Activated naive CD4-positive, alpha-beta T cell treated with anti-CD3 and anti-CD28 coated beads for 36 hours (primary cell): ENCODE measurements at regions not wholly inside any gene's neighbourhood (a gene's known extent, or its start where the extent isn't known, plus 50 kb on each side); places are given as distances from the start of the nearest gene placed in this dataset.

ENCODE experiments used
- CTCF ChIA-PET: fragments of 350-600 bp; sonication (Branson Sonifier 250); formaldehyde crosslinking; loops from one replicate; lab custom pipeline; 2021; ENCODE audit warnings: antibody characterized with exemption; lab: Charles Lee
- DNase-seq: peaks from one replicate; pipeline ENCODE4 v3.0.0-alpha.2; 2020
- H3K27ac Mint-ChIP-seq: one replicate; pipeline ENCODE4 v1.8.0; 2021; ENCODE audit warnings: mild to moderate bottlenecking, mixed read lengths
- H3K27me3 Mint-ChIP-seq: one replicate; pipeline ENCODE4 v1.8.0; 2021; ENCODE audit warnings: low read depth, mixed read lengths
- H3K36me3 Mint-ChIP-seq: one replicate; pipeline ENCODE4 v1.8.0; 2021; ENCODE audit warnings: low read depth, mixed read lengths
- H3K4me1 Mint-ChIP-seq: one replicate; pipeline ENCODE4 v1.8.0; 2021; ENCODE audit warnings: low read depth, mixed read lengths
- H3K4me3 Mint-ChIP-seq: one replicate; pipeline ENCODE4 v1.8.0; 2021; ENCODE audit warnings: mild to moderate bottlenecking, moderate library complexity, mixed read lengths
- H3K9me3 Mint-ChIP-seq: one replicate; pipeline ENCODE4 v1.8.0; 2021; ENCODE audit warnings: mixed read lengths
- intact Hi-C: fragments of 100-400 bp; cut with micrococcal nuclease; formaldehyde crosslinking; loops from one replicate; pipeline ENCODE4 v1.15.1; 2023

DNA sequence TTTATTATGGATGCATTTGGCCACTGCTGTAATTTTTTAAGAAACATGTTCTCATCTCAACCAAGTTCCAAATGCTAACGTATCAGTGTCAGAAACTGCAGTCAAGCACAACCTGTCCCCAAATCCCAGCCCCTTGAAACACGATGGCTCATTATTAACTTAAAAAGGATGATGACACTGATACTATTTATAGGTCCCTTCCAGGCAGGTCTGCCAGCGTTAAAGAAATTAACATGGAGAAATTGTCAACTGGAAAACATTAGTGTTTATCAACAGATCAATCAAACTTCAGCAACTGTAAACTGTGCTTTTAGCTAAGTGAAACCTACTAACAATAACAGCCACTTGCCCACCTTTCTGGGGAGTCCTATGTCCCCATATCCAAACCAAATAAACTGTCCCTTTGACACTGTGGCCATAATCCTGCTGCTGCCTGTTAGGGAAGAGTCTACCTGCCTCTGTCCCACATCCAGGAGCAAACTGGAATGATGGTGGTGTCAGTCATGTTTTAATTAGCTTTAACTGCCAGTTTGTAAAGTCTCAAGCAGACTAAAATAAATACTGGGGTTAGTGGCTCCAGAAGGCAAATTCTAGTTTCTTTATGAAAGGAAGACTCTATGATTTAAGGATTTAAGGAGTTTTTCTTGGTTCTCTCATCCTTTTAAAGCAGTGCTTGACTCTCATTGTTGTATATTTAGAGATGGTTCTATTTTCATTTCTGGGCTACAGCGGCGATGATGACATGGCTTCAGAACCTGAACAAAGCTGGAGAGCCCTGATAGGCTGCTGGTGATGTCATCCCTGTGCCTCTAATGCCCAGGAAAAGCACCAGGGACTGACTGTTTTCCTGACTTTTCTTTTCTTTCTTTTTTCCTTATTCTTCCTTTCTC is 583.6 kb upstream of the PIK3C3 start:
- Mint-ChIP-seq H3K36me3 (no peaks in the 10 kb centered on the region), H3K4me3 (no peak overlapping the region), H3K27ac (no peak overlapping the region), H3K4me1 (no peaks in the 10 kb centered on the region), H3K27me3 (no peaks in the 10 kb centered on the region), H3K9me3 (peaks cover 2% of the 10 kb centered on the region)
- CTCF ChIA-PET, result no interaction called here
- DNase-seq, result no peak
- intact Hi-C loops, result no loop called here

DNA sequence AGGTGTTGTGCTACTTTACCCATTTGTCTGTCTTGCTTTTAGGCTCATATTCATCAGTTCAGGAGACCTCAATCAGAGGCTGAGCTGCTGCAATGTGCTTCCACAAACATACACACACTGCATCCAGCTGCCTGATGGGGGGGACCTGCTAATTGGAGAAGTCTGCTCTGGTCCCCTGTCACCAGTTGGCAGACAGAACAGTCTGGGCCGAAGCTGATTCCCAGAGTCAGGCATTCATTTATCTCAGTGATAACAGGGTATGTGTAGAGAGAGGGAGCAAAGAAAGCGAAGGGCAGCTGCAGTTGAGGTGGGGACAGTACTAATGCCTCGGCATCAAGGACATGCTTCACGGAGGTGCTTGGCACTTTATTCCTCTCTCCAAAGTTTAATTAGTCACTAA is 584.3 kb upstream of the PIK3C3 start:
- Mint-ChIP-seq H3K4me1 (no peaks in the 10 kb centered on the region), H3K27ac (no peak overlapping the region), H3K9me3 (peaks cover 2% of the 10 kb centered on the region), H3K27me3 (no peaks in the 10 kb centered on the region), H3K4me3 (no peak overlapping the region), H3K36me3 (no peaks in the 10 kb centered on the region)
- DNase-seq, result no peak
- CTCF ChIA-PET, result no interaction called here
- intact Hi-C loops, result no loop called here

DNA sequence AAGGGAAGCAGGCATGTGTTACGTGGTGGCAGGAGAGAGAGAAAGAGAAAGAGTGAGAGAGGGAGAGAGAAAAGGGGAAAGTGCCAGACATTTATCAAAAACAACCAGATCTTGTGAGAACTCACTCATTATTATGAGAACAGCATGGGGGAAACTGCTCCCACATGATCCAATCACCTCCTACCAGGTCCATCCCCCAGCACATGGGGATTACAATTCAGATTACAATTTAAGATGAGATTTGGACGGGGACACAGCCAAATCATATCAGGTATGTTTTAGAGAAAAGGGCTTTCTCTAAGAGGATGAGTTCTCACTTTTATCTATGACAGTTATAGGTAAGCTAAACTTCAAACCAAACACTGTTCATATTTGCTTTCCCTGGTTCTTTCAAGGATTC is 597.3 kb upstream of the PIK3C3 start:
- DNase-seq, result no peak
- Mint-ChIP-seq H3K4me3 (no peak overlapping the region), H3K4me1 (no peaks in the 10 kb centered on the region), H3K9me3 (peaks cover 15% of the 10 kb centered on the region), H3K36me3 (no peaks in the 10 kb centered on the region), H3K27ac (no peak overlapping the region), H3K27me3 (no peaks in the 10 kb centered on the region)
- CTCF ChIA-PET, result no interaction called here
- intact Hi-C loops, result no loop called here

DNA sequence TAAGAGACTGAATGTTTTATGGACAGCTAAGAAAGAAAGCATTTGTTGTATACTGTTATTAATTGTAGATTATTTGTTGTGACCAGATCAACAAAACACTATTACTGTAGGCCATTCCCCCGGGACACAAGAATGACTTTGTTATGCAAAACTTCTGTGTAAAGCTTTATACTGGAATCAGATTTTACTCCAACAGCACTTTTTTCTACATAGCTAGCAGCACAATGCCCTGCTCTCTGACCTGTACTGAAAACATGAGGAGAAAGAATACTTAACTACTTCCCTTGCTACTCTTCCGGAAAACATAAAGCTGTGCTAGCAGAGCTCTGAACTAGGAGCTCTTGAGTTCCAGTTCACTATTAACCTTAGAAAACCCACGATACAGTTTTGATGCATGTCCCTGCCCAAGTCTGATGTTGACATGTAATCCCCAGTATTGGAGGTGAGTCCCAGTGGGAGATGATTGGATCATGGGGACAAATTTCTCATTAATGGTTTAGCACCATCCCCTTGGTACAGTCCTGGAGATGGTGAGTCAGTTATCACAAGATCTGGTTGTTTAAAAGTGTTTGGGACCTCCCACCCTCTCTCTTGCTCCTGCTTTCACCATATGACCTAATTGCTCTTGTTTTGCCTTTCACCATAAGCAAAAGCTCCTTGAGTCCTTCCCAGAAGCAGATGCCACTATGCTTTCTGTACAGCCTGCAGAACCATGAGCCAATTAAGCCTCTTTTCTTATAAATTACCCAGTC is 601.1 kb upstream of the PIK3C3 start:
- CTCF ChIA-PET, result no interaction called here
- intact Hi-C loops, result no loop called here

DNA sequence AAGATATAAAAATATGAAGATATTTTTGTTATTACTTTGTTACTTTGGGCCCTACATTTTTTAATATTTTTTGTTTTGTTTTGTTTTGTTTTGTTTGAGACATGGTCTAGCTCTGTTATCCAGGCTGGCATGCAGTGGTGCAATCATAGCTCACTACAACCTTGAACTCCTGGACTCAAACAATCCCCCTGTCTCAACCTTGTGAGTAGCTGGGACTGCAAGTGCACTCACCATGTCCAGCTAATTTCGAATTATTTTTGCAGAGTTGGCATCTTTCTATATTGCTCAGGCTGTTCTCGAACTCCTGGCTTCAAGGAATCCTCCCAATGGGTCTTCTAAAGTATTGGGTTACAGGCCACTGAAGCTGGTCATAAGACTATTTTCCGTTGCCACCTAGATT is 603.6 kb upstream of the PIK3C3 start:
- Mint-ChIP-seq H3K9me3 (peaks cover 5% of the 10 kb centered on the region), H3K27me3 (no peaks in the 10 kb centered on the region), H3K4me1 (no peaks in the 10 kb centered on the region), H3K4me3 (no peak overlapping the region), H3K36me3 (no peaks in the 10 kb centered on the region), H3K27ac (no peak overlapping the region)
- no peak for DNase-seq
- intact Hi-C loops, result no loop called here
- CTCF ChIA-PET, result no interaction called here

More for the DNA sequence above, 601.1 kb upstream of the PIK3C3 start:
- Mint-ChIP-seq H3K27ac (no peak overlapping the region), H3K4me1 (no peaks in the 10 kb centered on the region), H3K36me3 (no peaks in the 10 kb centered on the region), H3K9me3 (peaks cover 11% of the 10 kb centered on the region), H3K4me3 (no peak overlapping the region), H3K27me3 (no peaks in the 10 kb centered on the region)
- no peak for DNase-seq

DNA sequence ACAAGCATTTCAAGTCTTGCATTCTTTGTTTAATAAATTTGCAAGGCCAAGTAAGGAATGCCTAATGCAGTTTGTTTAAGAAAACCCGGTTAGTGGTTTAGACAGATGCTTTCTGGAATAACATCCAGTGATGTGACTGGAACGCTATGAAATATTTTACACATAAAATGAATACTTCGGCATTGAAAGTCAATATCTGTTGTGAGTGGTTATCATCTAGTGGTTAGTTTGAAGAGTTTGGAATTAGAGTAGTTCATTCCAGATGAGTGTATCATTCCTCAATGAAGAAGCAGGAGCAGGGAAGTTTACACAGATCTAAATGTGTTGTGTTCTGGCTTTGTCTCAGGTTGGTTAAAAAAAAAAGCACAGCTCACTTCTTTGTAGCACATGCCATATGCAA is 608.0 kb upstream of the PIK3C3 start:
- intact Hi-C loops, result no loop called here
- DNase-seq, result no peak
- no peak overlapping the region for H3K27ac Mint-ChIP-seq

DNA sequence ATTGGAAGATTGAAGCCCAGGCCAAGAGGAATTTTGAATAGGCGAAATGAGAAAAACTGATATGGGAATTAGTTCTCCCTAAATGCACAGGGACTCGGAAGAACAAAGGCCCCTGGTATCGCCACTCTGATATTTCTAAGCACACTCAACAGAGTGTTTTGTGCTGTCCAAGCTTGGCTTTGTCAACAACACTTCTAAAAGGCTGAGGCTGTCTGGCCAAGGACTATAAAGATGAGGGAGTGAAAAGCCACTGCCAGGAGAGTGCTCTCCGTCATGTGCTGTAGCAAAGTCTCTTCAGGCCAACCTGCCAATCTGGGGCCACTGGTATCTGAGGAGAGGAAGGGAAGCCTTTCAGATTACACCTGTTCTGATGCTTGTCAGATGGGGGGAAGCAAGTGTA is 611.2 kb upstream of the PIK3C3 start:
- no peaks in the 10 kb centered on the region for H3K36me3 Mint-ChIP-seq
- no peaks in the 10 kb centered on the region for H3K4me1 Mint-ChIP-seq

More for the DNA sequence above, 608.0 kb upstream of the PIK3C3 start:
- Mint-ChIP-seq H3K36me3 (no peaks in the 10 kb centered on the region), H3K27me3 (no peaks in the 10 kb centered on the region), H3K9me3 (peaks cover 9% of the 10 kb centered on the region), H3K4me3 (no peak overlapping the region), H3K4me1 (no peaks in the 10 kb centered on the region)
- CTCF ChIA-PET, result interaction anchor here (1.5 kb wide), 1 partner anchor 15 kb away, joined by 3 read pairs; no protein-coding TSS in a partner anchor

DNA sequence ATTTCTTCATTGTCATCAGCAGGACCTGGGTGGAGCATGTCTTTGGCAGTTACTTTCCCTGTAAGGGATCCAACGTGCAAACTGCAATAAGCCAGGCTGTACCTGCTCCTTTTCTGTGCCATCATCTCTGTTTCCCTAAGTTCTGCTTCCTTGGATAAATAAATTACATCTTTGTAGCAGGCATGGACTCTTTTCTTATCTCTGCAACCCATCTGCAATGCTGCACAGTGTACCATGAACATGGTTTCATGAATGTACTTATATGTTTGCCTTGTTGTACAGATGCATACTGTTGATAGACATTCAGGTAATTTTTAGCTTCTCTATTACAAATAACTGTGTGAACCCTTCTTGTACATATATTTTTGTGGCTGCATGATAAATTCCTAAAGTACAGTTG is 616.7 kb upstream of the PIK3C3 start:
- Mint-ChIP-seq H3K4me1 (no peaks in the 10 kb centered on the region), H3K36me3 (no peaks in the 10 kb centered on the region), H3K9me3 (peaks cover 9% of the 10 kb centered on the region), H3K27ac (no peak overlapping the region), H3K4me3 (no peak overlapping the region), H3K27me3 (no peaks in the 10 kb centered on the region)
- CTCF ChIA-PET, result no interaction called here
- DNase-seq, result no peak
- intact Hi-C loops, result no loop called here

More for the DNA sequence above, 611.2 kb upstream of the PIK3C3 start:
- H3K27ac Mint-ChIP-seq, result no peak overlapping the region
- H3K4me3 Mint-ChIP-seq, result no peak overlapping the region
- DNase-seq, result no peak
- CTCF ChIA-PET, result no interaction called here
- H3K27me3 Mint-ChIP-seq, result no peaks in the 10 kb centered on the region
- intact Hi-C loops, result no loop called here
- H3K9me3 Mint-ChIP-seq, result peaks cover 9% of the 10 kb centered on the region

DNA sequence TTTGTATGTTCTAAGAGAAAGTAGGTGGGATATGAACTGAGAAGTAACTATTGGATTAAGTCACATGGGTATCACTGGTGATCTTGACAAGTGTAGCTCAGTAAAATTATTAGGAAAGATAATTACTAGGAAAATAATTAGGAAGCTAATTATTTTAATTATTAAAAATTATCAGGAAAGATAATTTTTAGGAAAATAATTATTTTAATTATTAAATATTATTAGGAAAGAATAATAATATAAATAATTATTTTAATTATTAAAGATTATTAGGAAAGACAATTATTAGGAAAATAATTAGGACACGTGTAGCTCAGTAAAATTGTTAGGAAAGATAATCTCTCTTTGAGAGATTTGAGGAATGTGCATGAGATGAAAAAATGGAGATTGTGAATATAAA is 623.4 kb upstream of the PIK3C3 start:
- no peak for DNase-seq
- no peaks in the 10 kb centered on the region for H3K36me3 Mint-ChIP-seq
- peaks cover 7% of the 10 kb centered on the region for H3K9me3 Mint-ChIP-seq
- CTCF ChIA-PET, result interaction anchor here (1.7 kb wide), 1 partner anchor 16 kb away, joined by 3 read pairs; no protein-coding TSS in a partner anchor
- no peak overlapping the region for H3K27ac Mint-ChIP-seq
- no peaks in the 10 kb centered on the region for H3K4me1 Mint-ChIP-seq
- no peaks in the 10 kb centered on the region for H3K27me3 Mint-ChIP-seq
- intact Hi-C loops, result no loop called here
- H3K4me3 Mint-ChIP-seq, result no peak overlapping the region

DNA sequence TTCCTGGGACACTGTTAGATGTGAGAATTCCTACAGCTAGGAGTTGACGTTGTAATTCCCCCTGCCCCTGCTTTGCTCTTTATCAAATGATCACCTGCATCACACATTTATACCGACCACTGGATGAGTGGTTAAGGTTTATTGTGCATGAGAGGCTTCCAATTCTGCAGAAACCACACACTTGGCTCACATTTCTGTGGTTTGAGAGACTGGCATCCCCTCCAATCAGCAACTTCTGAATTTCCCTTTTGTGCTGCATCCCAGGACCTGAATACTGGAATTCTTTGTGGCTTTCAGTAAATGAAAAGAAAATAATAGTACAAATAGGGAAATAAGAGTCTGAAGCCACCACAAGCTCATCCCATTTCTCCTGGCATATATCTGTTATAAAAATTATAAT is 628.7 kb upstream of the PIK3C3 start:
- no peaks in the 10 kb centered on the region for H3K27me3 Mint-ChIP-seq
- CTCF ChIA-PET, result no interaction called here
- intact Hi-C loops, result no loop called here
- H3K9me3 Mint-ChIP-seq, result peaks cover 15% of the 10 kb centered on the region
- no peaks in the 10 kb centered on the region for H3K36me3 Mint-ChIP-seq
- H3K27ac Mint-ChIP-seq, result no peak overlapping the region
- no peak for DNase-seq
- no peaks in the 10 kb centered on the region for H3K4me1 Mint-ChIP-seq
- no peak overlapping the region for H3K4me3 Mint-ChIP-seq

DNA sequence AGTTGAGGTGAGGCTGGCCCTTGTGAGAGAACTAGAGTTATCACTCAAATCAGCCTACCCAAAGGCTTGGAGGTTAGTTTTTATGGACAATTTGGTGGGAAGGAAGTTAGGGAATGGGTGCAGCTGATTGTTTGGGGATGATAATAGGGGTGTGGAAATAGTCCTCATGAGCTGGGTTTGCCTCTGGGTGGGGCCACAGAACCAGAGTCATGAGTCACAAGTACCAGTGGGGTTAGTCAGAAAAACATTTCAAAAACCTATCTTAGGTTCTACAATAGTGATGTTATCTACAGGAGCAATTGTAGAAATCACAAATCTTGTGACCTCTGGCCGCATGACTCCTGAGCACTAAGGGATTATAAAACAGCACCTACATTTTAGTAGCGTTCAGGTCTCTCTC is 630.1 kb upstream of the PIK3C3 start:
- H3K9me3 Mint-ChIP-seq, result peaks cover 15% of the 10 kb centered on the region
- H3K4me1 Mint-ChIP-seq, result no peaks in the 10 kb centered on the region

DNA sequence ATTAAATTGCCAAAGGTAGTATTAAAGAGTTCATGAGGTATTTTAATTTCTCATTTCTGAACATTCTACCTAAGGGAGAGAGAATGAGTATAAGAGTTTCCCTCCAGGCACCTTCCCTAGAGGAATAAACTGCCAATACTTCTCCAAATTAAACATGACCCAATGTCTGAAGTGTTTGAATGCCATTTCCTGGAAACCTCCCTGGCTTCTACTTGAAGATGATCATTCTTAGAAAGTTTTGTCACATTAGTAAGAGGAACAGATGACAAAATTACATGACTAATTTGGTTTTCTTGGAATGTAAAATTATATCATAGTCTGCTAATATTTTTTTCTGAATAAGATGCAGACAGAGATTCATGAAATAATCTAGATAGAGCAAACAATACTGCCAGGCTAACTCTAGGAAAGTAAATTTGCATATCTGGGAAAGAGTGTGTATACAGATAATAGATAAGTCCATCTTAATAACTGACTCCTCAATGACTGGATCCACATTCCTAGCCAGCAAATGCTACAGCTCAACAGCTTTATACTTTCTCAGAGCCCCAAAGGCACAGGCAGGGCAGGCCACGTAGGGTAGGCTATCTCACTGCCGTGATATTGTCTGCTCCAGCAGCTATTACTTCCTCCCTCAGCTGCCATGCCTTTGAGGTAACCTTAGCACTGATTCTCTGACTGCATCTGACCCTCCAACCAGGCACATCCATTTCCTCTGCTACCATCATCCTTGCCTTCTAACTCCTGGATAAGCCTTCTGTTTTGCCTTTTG is 630.8 kb upstream of the PIK3C3 start:
- peaks cover 15% of the 10 kb centered on the region for H3K9me3 Mint-ChIP-seq
- no peaks in the 10 kb centered on the region for H3K4me1 Mint-ChIP-seq
- H3K4me3 Mint-ChIP-seq, result no peak overlapping the region
- H3K27me3 Mint-ChIP-seq, result no peaks in the 10 kb centered on the region
- H3K27ac Mint-ChIP-seq, result no peak overlapping the region
- CTCF ChIA-PET, result no interaction called here
- H3K36me3 Mint-ChIP-seq, result no peaks in the 10 kb centered on the region
- intact Hi-C loops, result no loop called here
- DNase-seq, result no peak

More for the DNA sequence above, 630.1 kb upstream of the PIK3C3 start:
- Mint-ChIP-seq H3K27me3 (no peaks in the 10 kb centered on the region), H3K27ac (no peak overlapping the region), H3K36me3 (no peaks in the 10 kb centered on the region), H3K4me3 (no peak overlapping the region)
- DNase-seq, result no peak
- CTCF ChIA-PET, result no interaction called here
- intact Hi-C loops, result no loop called here
